ENCODE measurements at regions not wholly inside any gene's neighbourhood (a gene's known extent, or its start where the extent isn't known, plus 50 kb on each side); places are given as distances from the start of the nearest gene placed in this dataset.

- no peak for TF ChIP-seq EZH2phosphoT487 (IDR thresholded peaks at IDR 0.05; ENCODE audit: low read length)
- no peak for TF ChIP-seq EZH2 (optimal IDR thresholded peaks at IDR 0.05; ENCODE audit: low read depth, low read length)
- no peak for TF ChIP-seq CTCF (IDR thresholded peaks at IDR 0.05; ENCODE audit: low read length)
- DNase-seq = no peak
Measured at GRCh38 chr7:13563257-13563656, 426.2 kb downstream of the ETV1 start.

GRCh38 chr7:13563680-13564079 lies 425.8 kb downstream of the ETV1 start:
- Histone ChIP-seq H3K9me2 (replicated peaks; ENCODE audit: insufficient read depth, low read length) (no peaks in the 10 kb centered on the region), H2AFZ (ENCODE audit: low read length) (no peak overlapping the region), H3K4me2 (ENCODE audit: low read depth, low read length) (no peak overlapping the region), H3K4me3 (ENCODE audit: low read length) (no peak overlapping the region), H3K9me3 (replicated peaks; ENCODE audit: insufficient read depth, low read length) (no peaks in the 10 kb centered on the region), H3K79me2 (ENCODE audit: low read length) (no peaks in the 10 kb centered on the region), H3K27me3 (replicated peaks; ENCODE audit: insufficient read depth, low read length) (no peaks in the 10 kb centered on the region), H3K36me3 (replicated peaks; ENCODE audit: insufficient read depth, low read length) (no peaks in the 10 kb centered on the region), H3K27ac (ENCODE audit: low read length) (no peak overlapping the region), H3K4me1 (ENCODE audit: low read length) (no peaks in the 10 kb centered on the region), H3K9ac (ENCODE audit: low read length) (no peak overlapping the region), H4K20me1 (ENCODE audit: insufficient read depth, low read length) (no peaks in the 10 kb centered on the region), H3F3A (ENCODE audit: insufficient read depth, low read length) (no peaks in the 10 kb centered on the region)
- no peak for DNase-seq
- TF ChIP-seq EZH2 (optimal IDR thresholded peaks at IDR 0.05; ENCODE audit: low read depth, low read length) (no peak), EZH2phosphoT487 (IDR thresholded peaks at IDR 0.05; ENCODE audit: low read length) (no peak), CTCF (IDR thresholded peaks at IDR 0.05; ENCODE audit: low read length) (no peak)

More at GRCh38 chr7:13563257-13563656, 426.2 kb downstream of the ETV1 start:
- Histone ChIP-seq H3K27me3 (replicated peaks; ENCODE audit: insufficient read depth, low read length) (no peaks in the 10 kb centered on the region), H3K36me3 (replicated peaks; ENCODE audit: insufficient read depth, low read length) (no peaks in the 10 kb centered on the region), H3K9ac (ENCODE audit: low read length) (no peak overlapping the region), H3K79me2 (ENCODE audit: low read length) (no peaks in the 10 kb centered on the region), H3K9me2 (replicated peaks; ENCODE audit: insufficient read depth, low read length) (no peaks in the 10 kb centered on the region), H3K27ac (ENCODE audit: low read length) (no peak overlapping the region), H4K20me1 (ENCODE audit: insufficient read depth, low read length) (no peaks in the 10 kb centered on the region), H3K4me2 (ENCODE audit: low read depth, low read length) (no peak overlapping the region), H2AFZ (ENCODE audit: low read length) (no peak overlapping the region), H3F3A (ENCODE audit: insufficient read depth, low read length) (no peaks in the 10 kb centered on the region), H3K4me1 (ENCODE audit: low read length) (no peaks in the 10 kb centered on the region), H3K4me3 (ENCODE audit: low read length) (no peak overlapping the region), H3K9me3 (replicated peaks; ENCODE audit: insufficient read depth, low read length) (no peaks in the 10 kb centered on the region)

- Histone ChIP-seq H3K9me2 (replicated peaks; ENCODE audit: insufficient read depth, low read length) (no peaks in the 10 kb centered on the region), H3K9ac (ENCODE audit: low read length) (no peak overlapping the region), H3K4me2 (ENCODE audit: low read depth, low read length) (no peak overlapping the region), H3K36me3 (replicated peaks; ENCODE audit: insufficient read depth, low read length) (no peaks in the 10 kb centered on the region), H3K4me3 (ENCODE audit: low read length) (no peak overlapping the region), H3K27me3 (replicated peaks; ENCODE audit: insufficient read depth, low read length) (no peaks in the 10 kb centered on the region), H2AFZ (ENCODE audit: low read length) (no peak overlapping the region), H3F3A (ENCODE audit: insufficient read depth, low read length) (no peaks in the 10 kb centered on the region), H3K79me2 (ENCODE audit: low read length) (no peaks in the 10 kb centered on the region), H3K27ac (ENCODE audit: low read length) (no peak overlapping the region), H4K20me1 (ENCODE audit: insufficient read depth, low read length) (no peaks in the 10 kb centered on the region), H3K4me1 (ENCODE audit: low read length) (no peaks in the 10 kb centered on the region), H3K9me3 (replicated peaks; ENCODE audit: insufficient read depth, low read length) (no peaks in the 10 kb centered on the region)
- no peak for TF ChIP-seq EZH2 (optimal IDR thresholded peaks at IDR 0.05; ENCODE audit: low read depth, low read length)
- TF ChIP-seq CTCF (IDR thresholded peaks at IDR 0.05; ENCODE audit: low read length) = no peak
- no peak for TF ChIP-seq EZH2phosphoT487 (IDR thresholded peaks at IDR 0.05; ENCODE audit: low read length)
- DNase-seq = no peak
Measured at GRCh38 chr7:13577566-13578145, 411.8 kb downstream of the ETV1 start.
